Gastroesophageal sphincter (tissue), 3 donors: ENCODE measurements at regions not wholly inside any gene's neighbourhood (a gene's known extent, or its start where the extent isn't known, plus 50 kb on each side); places are given as distances from the start of the nearest gene placed in this dataset.

Experiments used
- EP300 ChIP-seq: sonication (generic); formaldehyde crosslinking; IDR thresholded peaks from one replicate; pipeline ENCODE4 v1.6.1; 2017; ENCODE audit warnings: antibody characterized with exemption, mild to moderate bottlenecking
- POLR2A ChIP-seq, 2 donors: fragments of 450-650 bp; IDR thresholded peaks; one replicate each; pipeline ENCODE4 v1.6.1; 2017; ENCODE audit warnings: antibody characterized with exemption in 2 of 2, mild to moderate bottlenecking in 2 of 2, moderate library complexity in 1 of 2
- TF ChIP-seq, protein P1 (sequence below), 4 experiments: fragments of 200-600 bp in 2 of 4; fragments of 450-650 bp in 2 of 4; sonication (generic) in 1 of 4; IDR thresholded peaks; one replicate each; pipeline ENCODE4 v1.5.1; 2017 to 2019; ENCODE audit warnings: antibody characterized with exemption in 4 of 4, mild to moderate bottlenecking in 2 of 4, moderate library complexity in 2 of 4

DNA sequence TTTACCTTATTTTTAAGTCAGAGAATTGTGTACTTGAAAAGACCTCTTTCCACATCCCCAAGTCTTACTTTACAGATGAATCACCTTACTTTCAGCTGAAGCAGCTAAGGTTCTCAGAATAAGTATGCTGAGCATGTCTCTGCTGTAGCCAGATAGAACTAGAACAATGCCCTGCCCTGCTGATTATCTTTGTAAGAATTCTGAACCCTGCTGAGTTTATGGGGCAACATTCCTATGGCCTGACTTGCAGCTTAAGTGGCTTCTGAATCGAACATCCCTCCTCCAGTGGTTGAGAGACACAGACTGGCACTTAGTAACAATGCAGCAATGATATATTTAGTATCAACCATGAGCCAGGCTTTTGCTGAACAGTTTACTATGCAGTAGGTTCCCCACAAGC lies 592.0 kb upstream of the WWC1 start:
- TF ChIP-seq, protein P1, sequence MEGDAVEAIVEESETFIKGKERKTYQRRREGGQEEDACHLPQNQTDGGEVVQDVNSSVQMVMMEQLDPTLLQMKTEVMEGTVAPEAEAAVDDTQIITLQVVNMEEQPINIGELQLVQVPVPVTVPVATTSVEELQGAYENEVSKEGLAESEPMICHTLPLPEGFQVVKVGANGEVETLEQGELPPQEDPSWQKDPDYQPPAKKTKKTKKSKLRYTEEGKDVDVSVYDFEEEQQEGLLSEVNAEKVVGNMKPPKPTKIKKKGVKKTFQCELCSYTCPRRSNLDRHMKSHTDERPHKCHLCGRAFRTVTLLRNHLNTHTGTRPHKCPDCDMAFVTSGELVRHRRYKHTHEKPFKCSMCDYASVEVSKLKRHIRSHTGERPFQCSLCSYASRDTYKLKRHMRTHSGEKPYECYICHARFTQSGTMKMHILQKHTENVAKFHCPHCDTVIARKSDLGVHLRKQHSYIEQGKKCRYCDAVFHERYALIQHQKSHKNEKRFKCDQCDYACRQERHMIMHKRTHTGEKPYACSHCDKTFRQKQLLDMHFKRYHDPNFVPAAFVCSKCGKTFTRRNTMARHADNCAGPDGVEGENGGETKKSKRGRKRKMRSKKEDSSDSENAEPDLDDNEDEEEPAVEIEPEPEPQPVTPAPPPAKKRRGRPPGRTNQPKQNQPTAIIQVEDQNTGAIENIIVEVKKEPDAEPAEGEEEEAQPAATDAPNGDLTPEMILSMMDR (IDR thresholded peaks at IDR 0.05): no peak
- TF ChIP-seq POLR2A (IDR thresholded peaks at IDR 0.05): no peak
- TF ChIP-seq EP300: no peak
